ENCODE measurements at regions not wholly inside any gene's neighbourhood (a gene's known extent, or its start where the extent isn't known, plus 50 kb on each side); places are given as distances from the start of the nearest gene placed in this dataset.

- no peak for DNase-seq
Measured at GRCh38 chr11:109981031-109981636, 112.1 kb upstream of the ZC3H12C start.

GRCh38 chr11:109983358-109983757 lies 109.8 kb upstream of the ZC3H12C start:
- no peak for DNase-seq

- no peak for DNase-seq
Measured at GRCh38 chr11:109984634-109985289, 108.4 kb upstream of the ZC3H12C start.

- DNase-seq, result no peak
Measured at GRCh38 chr11:109986488-109986887, 106.7 kb upstream of the ZC3H12C start.

- no peak for DNase-seq
Measured at GRCh38 chr11:109991835-109992234, 101.4 kb upstream of the ZC3H12C start.

GRCh38 chr11:109993786-109994185 lies 99.4 kb upstream of the ZC3H12C start:
- no peak for DNase-seq

- DNase-seq, result no peak
Measured at GRCh38 chr11:109994907-109995306, 98.3 kb upstream of the ZC3H12C start.

- no peak for DNase-seq
Measured at GRCh38 chr11:109996060-109996459, 97.1 kb upstream of the ZC3H12C start.

GRCh38 chr11:109998921-109999320 lies 94.3 kb upstream of the ZC3H12C start:
- no peak for DNase-seq

GRCh38 chr11:110000031-110000502 lies 93.1 kb upstream of the ZC3H12C start:
- DNase-seq, result no peak

GRCh38 chr11:110000850-110001249 lies 92.3 kb upstream of the ZC3H12C start:
- DNase-seq, result no peak

- no peak for DNase-seq
Measured at GRCh38 chr11:110003426-110003825, 89.8 kb upstream of the ZC3H12C start.

- no peak for DNase-seq
Measured at GRCh38 chr11:110011595-110011994, 81.6 kb upstream of the ZC3H12C start.

GRCh38 chr11:110015695-110016094 lies 77.5 kb upstream of the ZC3H12C start:
- no peak for DNase-seq

- DNase-seq, result no peak
Measured at GRCh38 chr11:110019675-110020074, 73.5 kb upstream of the ZC3H12C start.

GRCh38 chr11:110022548-110022947 lies 70.6 kb upstream of the ZC3H12C start:
- no peak for DNase-seq

- DNase-seq, result no peak
Measured at GRCh38 chr11:110023711-110024110, 69.5 kb upstream of the ZC3H12C start.

- DNase-seq, result no peak
Measured at GRCh38 chr11:110026858-110027626, 66.2 kb upstream of the ZC3H12C start.

- no peak for DNase-seq
Measured at GRCh38 chr11:110027627-110028371, 65.4 kb upstream of the ZC3H12C start.

GRCh38 chr11:110028921-110029320 lies 64.3 kb upstream of the ZC3H12C start:
- no peak for DNase-seq

- no peak for DNase-seq
Measured at GRCh38 chr11:110029714-110030113, 63.5 kb upstream of the ZC3H12C start.

GRCh38 chr11:110031171-110031570 lies 62.0 kb upstream of the ZC3H12C start:
- no peak for DNase-seq

- no peak for DNase-seq
Measured at GRCh38 chr11:110032259-110032658, 60.9 kb upstream of the ZC3H12C start.

All from stimulated activated CD4-positive, alpha-beta T cell treated with anti-CD3 and anti-CD28 coated beads, Interleukin-4, amount 100 ng/mL, for 1 hour (primary cell).